NT2/D1 (cell line): ENCODE measurements at regions not wholly inside any gene's neighbourhood (a gene's known extent, or its start where the extent isn't known, plus 50 kb on each side); places are given as distances from the start of the nearest gene placed in this dataset.

Experiments used
- SUZ12 ChIP-seq: IDR thresholded peaks from 2 replicates; pipeline ENCODE4 v1.6.1; 2011; ENCODE audit not compliant: insufficient read length, insufficient read depth; ENCODE audit errors: extremely low read depth
- YY1 ChIP-seq: IDR thresholded peaks from 2 replicates; pipeline ENCODE4 v1.6.1; 2011; ENCODE audit not compliant: insufficient read length, insufficient read depth
- ZNF274 ChIP-seq: IDR thresholded peaks from 2 replicates; pipeline ENCODE4 v1.6.1; 2011; ENCODE audit warnings: mild to moderate bottlenecking, low read depth, low read length

DNA sequence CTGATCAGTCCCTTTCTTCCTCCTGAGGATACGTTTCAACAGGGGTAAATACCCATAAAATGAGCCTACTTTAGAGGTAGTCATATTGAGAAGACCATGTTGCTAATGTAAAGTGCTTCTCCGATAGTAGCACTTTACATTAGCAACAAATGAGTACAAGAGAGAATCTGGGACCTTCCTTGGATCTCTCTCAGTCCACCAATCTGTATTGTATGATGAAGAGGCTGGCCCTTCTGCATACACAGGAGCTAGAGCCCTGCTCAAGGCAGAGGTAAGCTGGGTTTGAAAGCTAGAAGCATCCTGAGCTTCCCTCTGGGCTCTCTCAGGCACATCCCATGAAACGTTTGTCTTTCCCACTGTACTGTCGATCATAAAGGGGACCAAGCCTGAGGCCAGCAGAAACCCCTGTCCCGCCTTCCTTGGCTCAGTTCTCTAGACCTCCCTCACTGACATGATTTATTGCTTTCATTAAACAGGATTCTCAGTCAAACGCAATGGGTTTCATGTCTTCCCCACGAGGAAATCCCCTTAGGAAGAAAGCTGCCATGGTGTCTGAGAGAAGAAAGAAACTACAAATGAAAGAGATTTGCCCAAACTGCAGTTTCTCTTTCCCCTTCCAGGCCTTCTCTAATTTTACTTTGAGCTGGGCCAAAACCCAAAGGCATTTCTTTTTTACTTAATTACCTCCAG lies 62.8 kb upstream of the BCAR3 start:
- no peak for TF ChIP-seq ZNF274
- TF ChIP-seq YY1: no peak
- TF ChIP-seq SUZ12: no peak
